Panc1 (cell line): ENCODE measurements at regions not wholly inside any gene's neighbourhood (a gene's known extent, or its start where the extent isn't known, plus 50 kb on each side); places are given as distances from the start of the nearest gene placed in this dataset.

Source experiments
- POLR2AphosphoS5 ChIP-seq: IDR thresholded peaks from 2 replicates; pipeline ENCODE4 v1.6.1; 2012; ENCODE audit warnings: mild to moderate bottlenecking, low read depth, low read length, moderate library complexity
- REST ChIP-seq, 2 experiments: IDR thresholded peaks; 2 replicates each; pipeline ENCODE4 v1.6.1; 2011 to 2012; ENCODE audit warnings: low read depth in 2 of 2, control low read depth in 1 of 2, low read length in 1 of 2, mild to moderate bottlenecking in 1 of 2, moderate library complexity in 1 of 2; ENCODE audit not compliant: insufficient read depth in 1 of 2

DNA sequence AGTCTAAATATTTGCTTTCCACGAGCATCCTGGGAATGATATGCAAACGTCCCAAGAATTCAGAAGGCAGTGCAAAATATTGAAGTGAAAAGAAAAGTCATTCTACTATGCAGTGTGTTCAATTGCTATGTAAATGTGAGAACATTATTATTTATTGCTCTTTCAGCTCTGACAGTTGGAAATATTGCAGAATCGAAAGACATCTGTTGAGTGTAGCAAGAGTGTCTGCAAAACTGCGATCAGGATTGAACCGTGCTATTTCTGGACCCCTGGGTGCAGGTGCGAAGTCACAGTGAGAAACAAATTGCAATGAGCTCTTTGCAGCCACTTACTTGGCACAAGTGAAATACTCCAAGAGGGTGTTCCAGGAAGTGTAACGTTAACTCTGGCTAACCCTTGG lies 566.4 kb downstream of the AJAP1 start:
- TF ChIP-seq POLR2AphosphoS5 (no peak), REST (IDR thresholded peaks at IDR 0.05; ENCODE audit: insufficient read depth in 1 of 2, low read depth in 2 of 2, low read length in 1 of 2) (no peak)
